ENCODE measurements at regions not wholly inside any gene's neighbourhood (a gene's known extent, or its start where the extent isn't known, plus 50 kb on each side); places are given as distances from the start of the nearest gene placed in this dataset.

DNA sequence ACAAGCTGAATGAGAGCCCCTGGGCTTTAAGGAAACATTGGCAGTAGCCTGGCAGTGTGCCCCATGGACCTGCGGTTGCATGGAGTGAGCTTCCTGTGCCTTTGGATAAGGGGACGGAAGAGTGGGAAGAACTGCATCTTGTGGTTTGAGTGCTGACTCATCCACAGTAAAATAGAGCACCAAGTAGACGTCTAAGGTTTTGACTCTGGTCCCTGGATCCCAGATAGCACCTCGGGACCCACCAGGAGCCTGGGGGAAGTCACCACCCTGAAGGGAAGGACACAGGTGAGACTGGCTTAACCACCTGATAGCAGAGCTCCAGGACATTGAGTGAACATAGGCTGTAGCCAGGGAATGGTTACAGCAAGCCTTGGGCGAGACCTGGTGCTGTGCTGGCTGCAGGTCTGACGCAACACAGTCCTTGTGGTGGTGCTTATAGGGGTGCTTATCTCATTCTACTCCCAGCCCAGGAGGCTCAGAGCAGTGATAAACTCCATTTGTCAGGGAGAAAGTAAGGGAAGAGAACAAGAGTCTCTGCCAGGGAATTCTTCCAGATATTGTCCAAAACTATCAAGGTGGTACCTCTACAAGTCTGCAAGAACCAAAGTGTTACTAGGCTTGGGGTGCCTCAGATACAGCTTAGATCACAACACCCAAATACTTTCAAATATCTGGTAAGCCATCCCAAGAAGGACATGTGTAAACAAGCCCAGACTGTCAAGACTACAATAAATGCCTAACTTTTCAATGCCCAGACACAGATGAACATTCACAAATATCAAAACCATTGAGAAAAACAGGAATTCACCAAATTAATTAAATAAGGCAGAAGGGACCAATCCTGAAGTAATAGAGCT is 123.6 kb upstream of the TET2 start:
- H3K27ac Mint-ChIP-seq: no peak overlapping the region
- TF ChIP-seq, protein P1, sequence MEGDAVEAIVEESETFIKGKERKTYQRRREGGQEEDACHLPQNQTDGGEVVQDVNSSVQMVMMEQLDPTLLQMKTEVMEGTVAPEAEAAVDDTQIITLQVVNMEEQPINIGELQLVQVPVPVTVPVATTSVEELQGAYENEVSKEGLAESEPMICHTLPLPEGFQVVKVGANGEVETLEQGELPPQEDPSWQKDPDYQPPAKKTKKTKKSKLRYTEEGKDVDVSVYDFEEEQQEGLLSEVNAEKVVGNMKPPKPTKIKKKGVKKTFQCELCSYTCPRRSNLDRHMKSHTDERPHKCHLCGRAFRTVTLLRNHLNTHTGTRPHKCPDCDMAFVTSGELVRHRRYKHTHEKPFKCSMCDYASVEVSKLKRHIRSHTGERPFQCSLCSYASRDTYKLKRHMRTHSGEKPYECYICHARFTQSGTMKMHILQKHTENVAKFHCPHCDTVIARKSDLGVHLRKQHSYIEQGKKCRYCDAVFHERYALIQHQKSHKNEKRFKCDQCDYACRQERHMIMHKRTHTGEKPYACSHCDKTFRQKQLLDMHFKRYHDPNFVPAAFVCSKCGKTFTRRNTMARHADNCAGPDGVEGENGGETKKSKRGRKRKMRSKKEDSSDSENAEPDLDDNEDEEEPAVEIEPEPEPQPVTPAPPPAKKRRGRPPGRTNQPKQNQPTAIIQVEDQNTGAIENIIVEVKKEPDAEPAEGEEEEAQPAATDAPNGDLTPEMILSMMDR (IDR thresholded peaks at IDR 0.05): no peak
- H3K36me3 Mint-ChIP-seq (ENCODE audit: low read depth): no peaks in the 10 kb centered on the region
- no peak overlapping the region for H3K4me3 Mint-ChIP-seq
- no peaks in the 10 kb centered on the region; the same call in 1 of the 2 replicates for H3K27me3 Mint-ChIP-seq (ENCODE audit: insufficient read depth)
- peaks cover 13% of the 10 kb centered on the region for H3K9me3 Mint-ChIP-seq
- DNase-seq: peak; percentile 2
- no peaks in the 10 kb centered on the region; the same call in 1 of the 2 replicates for H3K4me1 Mint-ChIP-seq (ENCODE audit: low read depth)

DNA sequence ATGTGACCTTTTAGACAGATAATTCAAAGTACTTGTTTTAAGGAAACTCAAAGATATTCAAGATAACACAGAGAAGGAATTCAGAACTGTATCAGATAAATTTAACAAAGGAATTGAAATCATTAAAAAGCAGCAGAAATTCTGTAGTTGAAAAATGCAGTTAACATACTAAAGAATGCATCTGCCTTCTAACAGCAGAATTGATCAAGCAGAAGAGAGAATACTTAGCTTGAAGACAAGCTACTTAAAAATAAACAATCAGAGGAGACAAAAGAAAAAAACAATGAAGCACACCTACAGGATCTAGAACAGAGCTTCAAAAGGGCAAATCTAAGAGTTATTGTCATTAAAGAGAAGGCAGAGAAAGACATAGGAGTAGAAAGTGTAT is 123.0 kb upstream of the TET2 start:
- TF ChIP-seq, protein P1 (IDR thresholded peaks at IDR 0.05): no peak
- H3K4me1 Mint-ChIP-seq (ENCODE audit: low read depth): no peaks in the 10 kb centered on the region; the same call in 1 of the 2 replicates
- no peaks in the 10 kb centered on the region; the same call in 1 of the 2 replicates for H3K27me3 Mint-ChIP-seq (ENCODE audit: insufficient read depth)
- H3K9me3 Mint-ChIP-seq: peaks cover 13% of the 10 kb centered on the region
- DNase-seq: no peak
- no peaks in the 10 kb centered on the region for H3K36me3 Mint-ChIP-seq (ENCODE audit: low read depth)
- H3K4me3 Mint-ChIP-seq: no peak overlapping the region
- no peak overlapping the region for H3K27ac Mint-ChIP-seq

DNA sequence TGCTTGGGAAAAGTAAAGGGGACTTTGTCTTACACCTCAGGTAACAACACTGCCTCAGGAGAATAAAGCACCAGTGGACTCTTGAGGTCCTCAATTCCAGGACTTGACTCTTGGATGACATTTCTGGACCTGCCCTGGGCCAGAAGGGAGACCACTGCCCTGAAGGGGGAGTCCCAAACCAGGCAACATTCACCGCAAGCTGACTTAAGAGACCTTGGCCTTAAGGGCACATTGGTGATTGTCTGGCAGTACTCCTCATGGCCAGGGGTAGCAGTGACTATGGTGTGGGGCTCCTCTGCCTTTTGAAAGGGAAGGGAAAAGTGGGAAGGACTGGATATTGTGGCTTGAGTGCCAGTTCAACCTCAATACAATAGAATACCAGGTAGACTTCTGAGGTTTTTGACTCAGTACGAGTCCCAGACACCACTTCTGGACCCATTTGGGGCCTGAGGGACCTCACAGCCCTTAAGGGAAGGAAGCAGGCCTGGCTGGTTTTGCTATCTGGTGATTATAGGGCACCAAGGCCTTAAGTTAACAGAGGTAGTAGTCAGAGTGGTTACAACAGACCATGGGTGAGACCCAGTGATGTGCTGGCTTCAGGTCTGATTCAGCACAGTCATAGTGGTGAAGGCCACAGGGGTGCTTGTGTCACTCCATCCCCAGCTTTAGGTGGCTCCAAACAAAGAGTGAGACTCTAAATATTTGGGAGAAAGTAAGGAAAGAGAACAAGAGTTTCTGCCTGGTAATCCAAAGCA is 121.2 kb upstream of the TET2 start:
- peaks cover 9% of the 10 kb centered on the region; the same call in 1 of the 2 replicates for H3K9me3 Mint-ChIP-seq
- TF ChIP-seq, protein P1 (IDR thresholded peaks at IDR 0.05): no peak
- no peaks in the 10 kb centered on the region; the same call in 1 of the 2 replicates for H3K4me1 Mint-ChIP-seq (ENCODE audit: low read depth)
- DNase-seq: no peak
- no peaks in the 10 kb centered on the region for H3K27me3 Mint-ChIP-seq (ENCODE audit: insufficient read depth)
- H3K36me3 Mint-ChIP-seq (ENCODE audit: low read depth): no peaks in the 10 kb centered on the region
- no peak overlapping the region for H3K27ac Mint-ChIP-seq
- H3K4me3 Mint-ChIP-seq: no peak overlapping the region

DNA sequence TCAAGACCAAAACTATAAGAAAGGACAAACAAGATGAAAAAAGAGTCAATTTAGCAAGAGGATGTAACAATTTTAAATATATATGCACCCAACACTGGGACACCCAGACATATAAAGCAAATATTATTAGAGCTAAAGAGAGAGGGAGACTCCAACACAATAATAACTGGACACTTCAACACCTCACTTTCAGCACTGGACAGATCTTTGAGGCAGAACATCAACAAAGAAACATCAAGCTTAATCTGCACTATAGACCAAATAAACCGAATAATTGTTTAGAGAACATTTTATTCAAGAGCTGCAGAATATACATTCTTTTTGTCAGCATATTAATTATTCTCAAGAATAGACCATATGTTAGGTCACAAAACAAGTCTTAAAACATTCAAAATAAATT is 109.7 kb upstream of the TET2 start:
- peaks cover 16% of the 10 kb centered on the region; the same call in 1 of the 2 replicates for H3K9me3 Mint-ChIP-seq
- H3K4me1 Mint-ChIP-seq (ENCODE audit: low read depth): no peaks in the 10 kb centered on the region
- no peak for DNase-seq
- no peaks in the 10 kb centered on the region for H3K36me3 Mint-ChIP-seq (ENCODE audit: low read depth)
- H3K27ac Mint-ChIP-seq: no peak overlapping the region
- no peak overlapping the region for H3K4me3 Mint-ChIP-seq
- TF ChIP-seq, protein P1 (IDR thresholded peaks at IDR 0.05): no peak
- no peaks in the 10 kb centered on the region for H3K27me3 Mint-ChIP-seq (ENCODE audit: insufficient read depth)

DNA sequence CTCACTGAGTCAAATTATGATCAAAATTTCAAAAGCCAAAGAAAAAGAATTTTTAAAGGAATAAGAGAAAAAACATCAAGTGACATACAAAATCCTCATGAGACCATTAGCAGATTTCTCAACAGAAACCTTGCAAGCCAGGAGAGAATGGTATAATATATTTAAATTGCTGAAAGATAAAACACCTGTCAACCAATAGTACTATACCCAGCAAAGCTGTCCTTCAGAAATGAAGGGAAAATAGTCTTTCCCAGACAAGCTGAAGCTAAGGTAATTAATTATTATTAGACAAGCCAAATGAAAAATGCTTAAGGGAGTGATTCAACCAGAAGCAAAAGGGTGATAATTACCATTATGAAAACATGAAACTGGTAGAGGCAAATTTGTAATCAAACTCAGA is 104.2 kb upstream of the TET2 start:
- no peak overlapping the region for H3K27ac Mint-ChIP-seq
- H3K36me3 Mint-ChIP-seq (ENCODE audit: low read depth): no peaks in the 10 kb centered on the region
- TF ChIP-seq, protein P1 (IDR thresholded peaks at IDR 0.05): no peak
- no peak overlapping the region for H3K4me3 Mint-ChIP-seq
- no peaks in the 10 kb centered on the region for H3K4me1 Mint-ChIP-seq (ENCODE audit: low read depth)
- peaks cover 15% of the 10 kb centered on the region; the same call in 1 of the 2 replicates for H3K9me3 Mint-ChIP-seq
- DNase-seq: no peak
- H3K27me3 Mint-ChIP-seq (ENCODE audit: insufficient read depth): no peaks in the 10 kb centered on the region; the same call in 1 of the 2 replicates
